CD4-positive, alpha-beta T cell treated with Interferon gamma for 1 hour (primary cell): ENCODE measurements at regions not wholly inside any gene's neighbourhood (a gene's known extent, or its start where the extent isn't known, plus 50 kb on each side); places are given as distances from the start of the nearest gene placed in this dataset.
"Not testable (repeated sequence)": the region's sequence is repeated elsewhere in the genome, so short reads cannot be mapped to it uniquely, and the experiment has no call there.

ENCODE experiments used
- DNase-seq: peaks from one replicate; pipeline ENCODE4 v3.0.0-alpha.2; 2020

GRCh38 chr12:123061441-123062205, 81.1 kb downstream of the ARL6IP4 start:
- no peak for DNase-seq

- no peak for DNase-seq
These were observed 79.0 kb downstream of the ARL6IP4 start for GRCh38 chr12:123059500-123059899.

GRCh38 chr12:123058980-123059379, 78.5 kb downstream of the ARL6IP4 start:
- no peak for DNase-seq

GRCh38 chr12:123058481-123058880, 78.0 kb downstream of the ARL6IP4 start:
- no peak for DNase-seq

- DNase-seq = no peak
These were observed 77.2 kb downstream of the ARL6IP4 start for GRCh38 chr12:123057513-123058265.

GRCh38 chr12:123056709-123057108, 76.2 kb downstream of the ARL6IP4 start:
- DNase-seq = no peak

GRCh38 chr12:123056053-123056452, 75.6 kb downstream of the ARL6IP4 start:
- DNase-seq = no peak

- DNase-seq = no peak
These were observed 74.8 kb downstream of the ARL6IP4 start for GRCh38 chr12:123055281-123055766.

- no peak for DNase-seq
These were observed 73.9 kb downstream of the ARL6IP4 start for GRCh38 chr12:123054371-123054770.

- DNase-seq = no peak
These were observed 71.1 kb downstream of the ARL6IP4 start for GRCh38 chr12:123051556-123051955.

- no peak for DNase-seq
These were observed 70.4 kb downstream of the ARL6IP4 start for GRCh38 chr12:123050913-123051312.

GRCh38 chr12:123050331-123050831, 69.9 kb downstream of the ARL6IP4 start:
- no peak for DNase-seq

GRCh38 chr12:123049398-123050240, 69.1 kb downstream of the ARL6IP4 start:
- no peak for DNase-seq

GRCh38 chr12:123047892-123048291, 67.4 kb downstream of the ARL6IP4 start:
- DNase-seq = not testable (repeated sequence)

- DNase-seq = no peak
These were observed 66.8 kb downstream of the ARL6IP4 start for GRCh38 chr12:123047289-123047688.

- DNase-seq = no peak
These were observed 66.0 kb downstream of the ARL6IP4 start for GRCh38 chr12:123046431-123046830.

GRCh38 chr12:123045678-123046077, 65.2 kb downstream of the ARL6IP4 start:
- no peak for DNase-seq

- no peak for DNase-seq
These were observed 63.9 kb downstream of the ARL6IP4 start for GRCh38 chr12:123044351-123044750.

GRCh38 chr12:123043536-123044001, 63.1 kb downstream of the ARL6IP4 start:
- DNase-seq = peak; percentile 70

- no peak for DNase-seq
These were observed 62.4 kb downstream of the ARL6IP4 start for GRCh38 chr12:123042833-123043232.

- DNase-seq = no peak
These were observed 61.6 kb downstream of the ARL6IP4 start for GRCh38 chr12:123041811-123042655.

GRCh38 chr12:123041042-123041531, 60.6 kb downstream of the ARL6IP4 start:
- no peak for DNase-seq
